ENCODE measurements at regions not wholly inside any gene's neighbourhood (a gene's known extent, or its start where the extent isn't known, plus 50 kb on each side); places are given as distances from the start of the nearest gene placed in this dataset.

- TF ChIP-seq CTCF (IDR thresholded peaks at IDR 0.05) (no peak), POLR2A (IDR thresholded peaks at IDR 0.05) (no peak)
Measured at GRCh38 chr14:57046175-57046574, 222.5 kb downstream of the EXOC5 start.

All from right lobe of liver (tissue), 4 donors.